ENCODE measurements at regions not wholly inside any gene's neighbourhood (a gene's known extent, or its start where the extent isn't known, plus 50 kb on each side); places are given as distances from the start of the nearest gene placed in this dataset.

GRCh38 chr2:39597314-39597713 lies 68.4 kb upstream of the TMEM178A start:
- Histone ChIP-seq H3K4me1 (no peaks in the 10 kb centered on the region), H3K9me3 (no peaks in the 10 kb centered on the region), H3K27ac (no peak overlapping the region), H3K36me3 (no peaks in the 10 kb centered on the region), H3K4me3 (no peak overlapping the region), H3K27me3 (no peaks in the 10 kb centered on the region)
- no peak for TF ChIP-seq CTCF (IDR thresholded peaks at IDR 0.05)
- intact Hi-C loops (cut with DNase I) = no loop called here
- DNase-seq (ENCODE audit: low spot score in 2 of 2) = no peak

GRCh38 chr2:39602616-39603015 lies 63.1 kb upstream of the TMEM178A start:
- Histone ChIP-seq H3K27ac (no peak overlapping the region), H3K9me3 (no peaks in the 10 kb centered on the region), H3K4me1 (peaks cover 0 to 3% of the 10 kb centered on the region in 2 donors), H3K4me3 (no peak overlapping the region), H3K36me3 (no peaks in the 10 kb centered on the region), H3K27me3 (no peaks in the 10 kb centered on the region)
- intact Hi-C loops (cut with DNase I) = no loop called here
- no peak for TF ChIP-seq CTCF (IDR thresholded peaks at IDR 0.05)
- DNase-seq (ENCODE audit: low spot score in 2 of 2) = no peak

- Histone ChIP-seq H3K9me3 (no peaks in the 10 kb centered on the region), H3K27me3 (no peaks in the 10 kb centered on the region), H3K4me1 (peaks cover 2 to 9% of the 10 kb centered on the region in 2 donors), H3K36me3 (no peaks in the 10 kb centered on the region), H3K27ac (no peak overlapping the region), H3K4me3 (no peak overlapping the region)
- TF ChIP-seq CTCF (IDR thresholded peaks at IDR 0.05) = no peak
- no peak for DNase-seq (ENCODE audit: low spot score in 2 of 2)
- intact Hi-C loops (cut with DNase I) = no loop called here
Measured at GRCh38 chr2:39603436-39603835, 62.3 kb upstream of the TMEM178A start.

GRCh38 chr2:39604866-39605265 lies 60.9 kb upstream of the TMEM178A start:
- Histone ChIP-seq H3K27me3 (no peaks in the 10 kb centered on the region), H3K4me3 (no peak overlapping the region), H3K27ac (no peak overlapping the region), H3K4me1 (peaks cover 5 to 13% of the 10 kb centered on the region in 2 donors), H3K9me3 (no peaks in the 10 kb centered on the region), H3K36me3 (no peaks in the 10 kb centered on the region)
- intact Hi-C loops (cut with DNase I) = no loop called here
- DNase-seq (ENCODE audit: low spot score in 2 of 2) = no peak
- no peak for TF ChIP-seq CTCF (IDR thresholded peaks at IDR 0.05)

- intact Hi-C loops (cut with DNase I) = no loop called here
- Histone ChIP-seq H3K4me3 (no peak overlapping the region), H3K9me3 (no peaks in the 10 kb centered on the region), H3K27ac (no peak overlapping the region), H3K4me1 (peaks cover 5 to 13% of the 10 kb centered on the region in 2 donors), H3K27me3 (no peaks in the 10 kb centered on the region), H3K36me3 (no peaks in the 10 kb centered on the region)
- no peak for DNase-seq (ENCODE audit: low spot score in 2 of 2)
- TF ChIP-seq CTCF (IDR thresholded peaks at IDR 0.05) = no peak
Measured at GRCh38 chr2:39606585-39606984, 59.1 kb upstream of the TMEM178A start.

Measured in ascending aorta (tissue), 2 donors.